ENCODE measurements at regions not wholly inside any gene's neighbourhood (a gene's known extent, or its start where the extent isn't known, plus 50 kb on each side); places are given as distances from the start of the nearest gene placed in this dataset.

GRCh38 chr5:6088706-6089105 is 289.6 kb downstream of the MED10 start:
- Histone ChIP-seq H3K27ac (ENCODE audit: low read length) (no peak overlapping the region), H3K9me3 (ENCODE audit: control insufficient read depth in 2 of 2, low read length in 2 of 2) (no peaks in the 10 kb centered on the region), H3K36me3 (ENCODE audit: control insufficient read depth in 2 of 2, insufficient read depth in 2 of 2, low read length in 2 of 2) (no peaks in the 10 kb centered on the region), H3K4me1 (ENCODE audit: control insufficient read depth, insufficient read depth, low read length) (no peaks in the 10 kb centered on the region), H3K27me3 (ENCODE audit: control insufficient read depth in 1 of 2, insufficient read depth in 2 of 2, low read length in 2 of 2) (no peaks in the 10 kb centered on the region), H3K4me3 (ENCODE audit: low read length in 2 of 2) (no peak overlapping the region), H3K9ac (ENCODE audit: low read length in 2 of 2) (no peak overlapping the region)

DNA sequence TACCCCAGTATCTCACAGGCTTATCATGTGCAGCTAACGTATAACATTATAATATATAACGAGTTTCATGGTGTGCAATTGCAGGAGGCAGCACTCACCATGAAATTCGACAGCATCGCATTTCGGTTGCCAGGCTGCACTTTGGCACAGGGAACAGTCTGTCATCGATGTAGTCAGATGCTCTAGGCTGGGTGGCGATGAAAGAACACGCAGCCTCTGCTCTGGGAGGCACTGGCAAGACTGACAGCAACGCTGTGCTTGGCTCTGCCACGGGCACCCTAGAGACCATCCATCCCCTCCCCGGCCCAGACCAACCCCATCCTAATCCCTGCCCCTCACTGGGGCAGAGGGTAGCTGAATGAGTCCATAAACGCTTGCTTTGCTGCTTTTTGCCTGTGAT is 290.8 kb downstream of the MED10 start:
- H3K27ac ChIP-seq (ENCODE audit: low read length) = no peak overlapping the region
- H3K9me3 ChIP-seq (ENCODE audit: control insufficient read depth in 2 of 2, low read length in 2 of 2) = no peaks in the 10 kb centered on the region
- no peaks in the 10 kb centered on the region for H3K36me3 ChIP-seq (ENCODE audit: control insufficient read depth in 2 of 2, insufficient read depth in 2 of 2, low read length in 2 of 2)
- H3K4me1 ChIP-seq (ENCODE audit: control insufficient read depth, insufficient read depth, low read length) = no peaks in the 10 kb centered on the region
- H3K4me3 ChIP-seq (ENCODE audit: low read length in 2 of 2) = no peak overlapping the region
- no peaks in the 10 kb centered on the region for H3K27me3 ChIP-seq (ENCODE audit: control insufficient read depth in 1 of 2, insufficient read depth in 2 of 2, low read length in 2 of 2)
- no peak overlapping the region for H3K9ac ChIP-seq (ENCODE audit: low read length in 2 of 2)

- no peak overlapping the region for H3K4me3 ChIP-seq (ENCODE audit: low read length in 2 of 2)
- no peaks in the 10 kb centered on the region for H3K9me3 ChIP-seq (ENCODE audit: control insufficient read depth in 2 of 2, low read length in 2 of 2)
- H3K27ac ChIP-seq (ENCODE audit: low read length) = no peak overlapping the region
- no peak overlapping the region for H3K9ac ChIP-seq (ENCODE audit: low read length in 2 of 2)
- no peaks in the 10 kb centered on the region for H3K27me3 ChIP-seq (ENCODE audit: control insufficient read depth in 1 of 2, insufficient read depth in 2 of 2, low read length in 2 of 2)
- H3K4me1 ChIP-seq (ENCODE audit: control insufficient read depth, insufficient read depth, low read length) = no peaks in the 10 kb centered on the region
- no peaks in the 10 kb centered on the region for H3K36me3 ChIP-seq (ENCODE audit: control insufficient read depth in 2 of 2, insufficient read depth in 2 of 2, low read length in 2 of 2)
Measured at GRCh38 chr5:6086871-6087270, 291.5 kb downstream of the MED10 start.

GRCh38 chr5:6085341-6085860 is 292.9 kb downstream of the MED10 start:
- Histone ChIP-seq H3K9ac (ENCODE audit: low read length in 2 of 2) (no peak overlapping the region), H3K36me3 (ENCODE audit: control insufficient read depth in 2 of 2, insufficient read depth in 2 of 2, low read length in 2 of 2) (no peaks in the 10 kb centered on the region), H3K4me3 (ENCODE audit: low read length in 2 of 2) (no peak overlapping the region), H3K27me3 (ENCODE audit: control insufficient read depth in 1 of 2, insufficient read depth in 2 of 2, low read length in 2 of 2) (no peaks in the 10 kb centered on the region), H3K9me3 (ENCODE audit: control insufficient read depth in 2 of 2, low read length in 2 of 2) (no peaks in the 10 kb centered on the region), H3K4me1 (ENCODE audit: control insufficient read depth, insufficient read depth, low read length) (no peaks in the 10 kb centered on the region), H3K27ac (ENCODE audit: low read length) (no peak overlapping the region)

DNA sequence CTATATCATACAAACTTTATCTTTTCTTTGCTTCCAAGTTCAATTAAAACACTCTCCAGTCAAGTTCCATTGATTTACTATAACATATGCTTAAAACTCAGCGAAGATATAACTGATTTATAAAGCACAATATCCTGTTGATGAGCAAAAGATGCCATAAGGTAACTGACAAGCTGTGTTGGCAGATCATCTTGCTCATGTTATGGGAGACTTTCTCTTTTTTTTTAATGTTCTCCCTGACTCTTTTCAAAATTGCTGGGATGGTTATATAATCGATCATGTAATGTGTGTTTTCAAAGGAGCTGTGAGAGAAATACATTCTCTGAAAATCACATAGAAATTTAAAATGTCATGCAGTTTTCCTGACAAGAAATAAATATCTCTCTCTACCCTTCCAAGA is 293.5 kb downstream of the MED10 start:
- H3K9me3 ChIP-seq (ENCODE audit: control insufficient read depth in 2 of 2, low read length in 2 of 2) = no peaks in the 10 kb centered on the region
- H3K27me3 ChIP-seq (ENCODE audit: control insufficient read depth in 1 of 2, insufficient read depth in 2 of 2, low read length in 2 of 2) = no peaks in the 10 kb centered on the region
- no peaks in the 10 kb centered on the region for H3K4me1 ChIP-seq (ENCODE audit: control insufficient read depth, insufficient read depth, low read length)
- no peak overlapping the region for H3K9ac ChIP-seq (ENCODE audit: low read length in 2 of 2)
- H3K36me3 ChIP-seq (ENCODE audit: control insufficient read depth in 2 of 2, insufficient read depth in 2 of 2, low read length in 2 of 2) = no peaks in the 10 kb centered on the region
- no peak overlapping the region for H3K27ac ChIP-seq (ENCODE audit: low read length)
- H3K4me3 ChIP-seq (ENCODE audit: low read length in 2 of 2) = no peak overlapping the region

DNA sequence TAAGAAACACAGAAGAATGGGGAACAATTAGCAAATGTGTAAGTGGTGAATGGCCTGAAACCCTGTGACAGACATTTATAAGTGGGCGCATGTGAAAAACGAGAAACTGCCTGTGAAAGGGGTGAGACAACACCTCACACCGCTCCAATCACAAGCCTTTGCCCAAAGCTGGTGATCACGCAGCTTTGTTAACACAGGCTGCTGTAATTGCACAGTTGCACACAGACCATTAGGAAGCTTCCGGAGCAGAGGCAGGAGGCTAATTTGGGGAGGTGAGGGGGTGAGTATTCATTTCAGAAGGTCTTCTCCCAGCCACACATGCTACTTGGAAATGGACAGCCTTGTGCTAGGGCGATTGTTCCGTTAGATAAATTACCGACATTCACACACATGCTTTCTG is 294.0 kb downstream of the MED10 start:
- H3K36me3 ChIP-seq (ENCODE audit: control insufficient read depth in 2 of 2, insufficient read depth in 2 of 2, low read length in 2 of 2) = no peaks in the 10 kb centered on the region
- H3K4me1 ChIP-seq (ENCODE audit: control insufficient read depth, insufficient read depth, low read length) = no peaks in the 10 kb centered on the region
- no peak overlapping the region for H3K27ac ChIP-seq (ENCODE audit: low read length)
- H3K9me3 ChIP-seq (ENCODE audit: control insufficient read depth in 2 of 2, low read length in 2 of 2) = no peaks in the 10 kb centered on the region
- H3K27me3 ChIP-seq (ENCODE audit: control insufficient read depth in 1 of 2, insufficient read depth in 2 of 2, low read length in 2 of 2) = no peaks in the 10 kb centered on the region
- no peak overlapping the region for H3K4me3 ChIP-seq (ENCODE audit: low read length in 2 of 2)
- no peak overlapping the region for H3K9ac ChIP-seq (ENCODE audit: low read length in 2 of 2)

- Histone ChIP-seq H3K27me3 (ENCODE audit: control insufficient read depth in 1 of 2, insufficient read depth in 2 of 2, low read length in 2 of 2) (no peaks in the 10 kb centered on the region), H3K27ac (ENCODE audit: low read length) (no peak overlapping the region), H3K4me3 (ENCODE audit: low read length in 2 of 2) (no peak overlapping the region), H3K36me3 (ENCODE audit: control insufficient read depth in 2 of 2, insufficient read depth in 2 of 2, low read length in 2 of 2) (no peaks in the 10 kb centered on the region), H3K4me1 (ENCODE audit: control insufficient read depth, insufficient read depth, low read length) (no peaks in the 10 kb centered on the region), H3K9ac (ENCODE audit: low read length in 2 of 2) (no peak overlapping the region), H3K9me3 (ENCODE audit: control insufficient read depth in 2 of 2, low read length in 2 of 2) (no peaks in the 10 kb centered on the region)
Measured at GRCh38 chr5:6083311-6083978, 294.9 kb downstream of the MED10 start.

DNA sequence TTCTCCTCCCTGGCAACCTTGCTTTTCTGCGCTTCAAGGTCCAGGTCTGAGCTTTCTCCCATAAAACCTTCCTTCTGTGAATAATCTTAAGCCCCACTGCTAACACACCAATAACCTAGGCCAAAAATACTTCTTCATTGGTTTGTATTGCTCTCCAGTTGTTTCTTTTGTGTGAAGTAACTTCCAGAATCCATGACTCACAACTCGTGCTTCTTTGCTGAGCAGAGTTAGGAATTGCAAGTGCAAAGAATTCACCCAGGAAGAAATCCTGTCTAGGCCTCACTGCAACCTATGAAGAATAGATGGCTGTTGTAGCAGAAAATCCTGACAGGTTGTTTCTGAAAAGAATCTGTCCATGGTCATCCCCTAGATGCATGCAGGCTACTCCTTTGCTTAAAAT is 295.7 kb downstream of the MED10 start:
- H3K9ac ChIP-seq (ENCODE audit: low read length in 2 of 2) = no peak overlapping the region
- no peaks in the 10 kb centered on the region for H3K4me1 ChIP-seq (ENCODE audit: control insufficient read depth, insufficient read depth, low read length)
- no peaks in the 10 kb centered on the region for H3K36me3 ChIP-seq (ENCODE audit: control insufficient read depth in 2 of 2, insufficient read depth in 2 of 2, low read length in 2 of 2)
- H3K9me3 ChIP-seq (ENCODE audit: control insufficient read depth in 2 of 2, low read length in 2 of 2) = no peaks in the 10 kb centered on the region
- no peak overlapping the region for H3K27ac ChIP-seq (ENCODE audit: low read length)
- H3K4me3 ChIP-seq (ENCODE audit: low read length in 2 of 2) = no peak overlapping the region
- no peaks in the 10 kb centered on the region for H3K27me3 ChIP-seq (ENCODE audit: control insufficient read depth in 1 of 2, insufficient read depth in 2 of 2, low read length in 2 of 2)

GRCh38 chr5:6081727-6082210 is 296.6 kb downstream of the MED10 start:
- H3K9ac ChIP-seq (ENCODE audit: low read length in 2 of 2) = no peak overlapping the region
- H3K27ac ChIP-seq (ENCODE audit: low read length) = no peak overlapping the region
- H3K27me3 ChIP-seq (ENCODE audit: control insufficient read depth in 1 of 2, insufficient read depth in 2 of 2, low read length in 2 of 2) = peaks cover 0 to 1% of the 10 kb centered on the region in 2 donors
- no peaks in the 10 kb centered on the region for H3K4me1 ChIP-seq (ENCODE audit: control insufficient read depth, insufficient read depth, low read length)
- H3K9me3 ChIP-seq (ENCODE audit: control insufficient read depth in 2 of 2, low read length in 2 of 2) = no peaks in the 10 kb centered on the region
- H3K4me3 ChIP-seq (ENCODE audit: low read length in 2 of 2) = no peak overlapping the region
- H3K36me3 ChIP-seq (ENCODE audit: control insufficient read depth in 2 of 2, insufficient read depth in 2 of 2, low read length in 2 of 2) = no peaks in the 10 kb centered on the region

DNA sequence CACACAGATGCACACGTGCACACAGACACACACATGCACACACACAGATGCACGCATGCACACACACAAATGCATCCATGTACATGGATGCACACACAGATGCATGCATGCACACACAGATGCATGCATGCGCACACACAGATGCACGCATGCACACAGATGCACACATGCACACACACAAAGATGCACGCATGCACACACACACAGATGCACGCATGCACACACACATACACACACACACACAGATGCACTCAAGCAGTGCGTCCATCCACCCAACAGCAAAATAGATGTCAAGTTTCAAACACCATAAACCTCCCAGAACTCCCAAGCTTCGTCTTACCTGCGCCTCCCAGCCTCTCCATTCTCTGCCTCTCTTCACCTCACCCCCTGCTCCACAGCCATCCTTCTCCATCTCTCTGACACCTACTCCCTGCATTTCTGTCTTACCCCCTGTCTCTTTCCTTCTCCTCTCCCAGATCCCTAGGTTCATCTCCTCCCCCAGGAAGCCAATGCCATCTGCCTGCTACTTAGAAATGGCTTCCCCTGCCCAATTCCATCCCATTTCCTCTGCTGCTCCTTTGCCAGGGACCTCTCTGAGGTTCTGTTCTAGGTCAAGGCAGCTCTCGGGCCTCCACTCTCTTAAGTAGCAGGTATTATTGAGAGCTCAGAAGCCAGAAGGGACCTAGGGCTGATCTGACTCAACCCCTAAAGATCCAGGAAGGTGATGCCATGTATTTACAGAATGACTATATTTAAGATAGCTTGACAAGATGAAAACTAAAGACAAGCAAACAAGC is 297.2 kb downstream of the MED10 start:
- H3K4me1 ChIP-seq (ENCODE audit: control insufficient read depth, insufficient read depth, low read length) = no peaks in the 10 kb centered on the region
- H3K27ac ChIP-seq (ENCODE audit: low read length) = no peak overlapping the region

GRCh38 chr5:6080436-6080835 is 297.9 kb downstream of the MED10 start:
- Histone ChIP-seq H3K27me3 (ENCODE audit: control insufficient read depth in 1 of 2, insufficient read depth in 2 of 2, low read length in 2 of 2) (peaks cover 0 to 3% of the 10 kb centered on the region in 2 donors), H3K9ac (ENCODE audit: low read length in 2 of 2) (no peak overlapping the region), H3K4me1 (ENCODE audit: control insufficient read depth, insufficient read depth, low read length) (no peaks in the 10 kb centered on the region), H3K27ac (ENCODE audit: low read length) (no peak overlapping the region), H3K4me3 (ENCODE audit: low read length in 2 of 2) (no peak overlapping the region), H3K36me3 (ENCODE audit: control insufficient read depth in 2 of 2, insufficient read depth in 2 of 2, low read length in 2 of 2) (no peaks in the 10 kb centered on the region), H3K9me3 (ENCODE audit: control insufficient read depth in 2 of 2, low read length in 2 of 2) (no peaks in the 10 kb centered on the region)

More for the DNA sequence above, 297.2 kb downstream of the MED10 start:
- H3K9me3 ChIP-seq (ENCODE audit: control insufficient read depth in 2 of 2, low read length in 2 of 2) = no peaks in the 10 kb centered on the region
- H3K27me3 ChIP-seq (ENCODE audit: control insufficient read depth in 1 of 2, insufficient read depth in 2 of 2, low read length in 2 of 2) = peaks cover 0 to 3% of the 10 kb centered on the region in 2 donors
- no peak overlapping the region for H3K4me3 ChIP-seq (ENCODE audit: low read length in 2 of 2)
- no peak overlapping the region for H3K9ac ChIP-seq (ENCODE audit: low read length in 2 of 2)
- no peaks in the 10 kb centered on the region for H3K36me3 ChIP-seq (ENCODE audit: control insufficient read depth in 2 of 2, insufficient read depth in 2 of 2, low read length in 2 of 2)

Measured in stomach smooth muscle (tissue), 2 donors.